ENCODE measurements at regions not wholly inside any gene's neighbourhood (a gene's known extent, or its start where the extent isn't known, plus 50 kb on each side); places are given as distances from the start of the nearest gene placed in this dataset.

GRCh38 chr19:56994251-56995017 is 125.4 kb upstream of the USP29 start:
- H3K27ac ChIP-seq (replicated peaks): no peak overlapping the region
- TF ChIP-seq, protein P1, sequence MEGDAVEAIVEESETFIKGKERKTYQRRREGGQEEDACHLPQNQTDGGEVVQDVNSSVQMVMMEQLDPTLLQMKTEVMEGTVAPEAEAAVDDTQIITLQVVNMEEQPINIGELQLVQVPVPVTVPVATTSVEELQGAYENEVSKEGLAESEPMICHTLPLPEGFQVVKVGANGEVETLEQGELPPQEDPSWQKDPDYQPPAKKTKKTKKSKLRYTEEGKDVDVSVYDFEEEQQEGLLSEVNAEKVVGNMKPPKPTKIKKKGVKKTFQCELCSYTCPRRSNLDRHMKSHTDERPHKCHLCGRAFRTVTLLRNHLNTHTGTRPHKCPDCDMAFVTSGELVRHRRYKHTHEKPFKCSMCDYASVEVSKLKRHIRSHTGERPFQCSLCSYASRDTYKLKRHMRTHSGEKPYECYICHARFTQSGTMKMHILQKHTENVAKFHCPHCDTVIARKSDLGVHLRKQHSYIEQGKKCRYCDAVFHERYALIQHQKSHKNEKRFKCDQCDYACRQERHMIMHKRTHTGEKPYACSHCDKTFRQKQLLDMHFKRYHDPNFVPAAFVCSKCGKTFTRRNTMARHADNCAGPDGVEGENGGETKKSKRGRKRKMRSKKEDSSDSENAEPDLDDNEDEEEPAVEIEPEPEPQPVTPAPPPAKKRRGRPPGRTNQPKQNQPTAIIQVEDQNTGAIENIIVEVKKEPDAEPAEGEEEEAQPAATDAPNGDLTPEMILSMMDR (IDR thresholded peaks at IDR 0.05; ENCODE audit: insufficient read depth, low read length): no peak
- TF ChIP-seq REST (IDR thresholded peaks at IDR 0.05; ENCODE audit: insufficient replicate concordance, low read depth) (no peak), GABPA (IDR thresholded peaks at IDR 0.05; ENCODE audit: low read depth) (no peak), SPI1 (IDR thresholded peaks at IDR 0.05; ENCODE audit: borderline replicate concordance, low read depth) (no peak), POLR2AphosphoS5 (IDR thresholded peaks at IDR 0.05; ENCODE audit: low read depth) (no peak)
- no peak for DNase-seq (ENCODE audit: low read depth in 1 of 2, low spot score in 1 of 2)
- H3K4me3 ChIP-seq (replicated peaks; ENCODE audit: insufficient read depth, low read length): no peak overlapping the region
- no peaks in the 10 kb centered on the region for H3K27me3 ChIP-seq (ENCODE audit: insufficient read depth, poor library complexity, severe bottlenecking)

DNA sequence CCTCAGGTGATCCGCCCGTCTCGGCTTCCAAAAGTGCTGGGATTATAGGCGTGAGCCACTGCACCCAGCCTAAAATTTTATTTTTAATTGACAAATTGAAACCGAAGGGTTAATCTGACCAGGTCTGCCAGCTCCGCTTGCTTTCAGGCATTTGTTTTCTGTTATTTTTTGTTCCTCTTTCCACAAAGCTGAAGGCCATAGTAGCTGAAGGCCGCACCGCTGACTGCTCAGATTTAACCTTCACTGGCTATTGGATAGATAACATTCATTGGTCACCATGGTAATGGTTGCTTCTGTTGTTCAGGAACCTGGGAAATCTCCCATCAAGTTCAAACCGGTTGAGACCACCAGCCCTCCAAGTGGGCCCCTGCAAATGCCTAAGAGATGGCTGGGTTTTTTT is 124.5 kb upstream of the USP29 start:
- DNase-seq (ENCODE audit: low read depth in 1 of 2, low spot score in 1 of 2): no peak
- H3K4me3 ChIP-seq (replicated peaks; ENCODE audit: insufficient read depth, low read length): no peak overlapping the region
- TF ChIP-seq SPI1 (IDR thresholded peaks at IDR 0.05; ENCODE audit: borderline replicate concordance, low read depth): no peak
- no peak for TF ChIP-seq GABPA (IDR thresholded peaks at IDR 0.05; ENCODE audit: low read depth)
- no peak for TF ChIP-seq POLR2AphosphoS5 (IDR thresholded peaks at IDR 0.05; ENCODE audit: low read depth)
- no peak for TF ChIP-seq REST (IDR thresholded peaks at IDR 0.05; ENCODE audit: insufficient replicate concordance, low read depth)
- TF ChIP-seq, protein P1 (IDR thresholded peaks at IDR 0.05; ENCODE audit: insufficient read depth, low read length): no peak
- H3K27ac ChIP-seq (replicated peaks): no peak overlapping the region
- no peaks in the 10 kb centered on the region for H3K27me3 ChIP-seq (ENCODE audit: insufficient read depth, poor library complexity, severe bottlenecking)

DNA sequence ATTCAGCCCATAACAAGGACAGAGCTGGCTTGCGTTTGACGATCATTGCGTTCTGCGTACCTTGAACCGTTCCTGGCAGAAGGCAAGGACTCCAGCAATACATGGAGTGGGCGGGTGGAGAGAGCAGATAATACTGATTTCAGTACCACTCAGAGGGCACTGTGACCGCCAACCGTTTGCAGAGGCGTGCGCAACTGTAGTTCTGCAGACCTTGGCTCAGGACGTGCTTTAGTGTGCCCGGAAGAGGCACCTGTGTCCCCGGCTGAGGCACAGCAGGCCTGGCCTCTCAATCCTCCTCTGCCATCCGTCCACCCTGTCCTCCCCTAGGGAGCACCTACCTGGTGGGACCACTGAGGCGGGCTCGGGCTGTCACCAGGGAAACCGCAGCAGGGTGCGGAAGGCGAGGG is 117.6 kb upstream of the USP29 start:
- Histone ChIP-seq H3K4me3 (replicated peaks; ENCODE audit: insufficient read depth, low read length) (no peak overlapping the region), H3K27me3 (ENCODE audit: insufficient read depth, poor library complexity, severe bottlenecking) (no peaks in the 10 kb centered on the region), H3K27ac (replicated peaks) (no peak overlapping the region)
- TF ChIP-seq SPI1 (IDR thresholded peaks at IDR 0.05; ENCODE audit: borderline replicate concordance, low read depth) (no peak), POLR2AphosphoS5 (IDR thresholded peaks at IDR 0.05; ENCODE audit: low read depth) (no peak), GABPA (IDR thresholded peaks at IDR 0.05; ENCODE audit: low read depth) (no peak), REST (IDR thresholded peaks at IDR 0.05; ENCODE audit: insufficient replicate concordance, low read depth) (no peak)
- TF ChIP-seq, protein P1 (IDR thresholded peaks at IDR 0.05; ENCODE audit: insufficient read depth, low read length): no peak
- DNase-seq (ENCODE audit: low read depth in 1 of 2, low spot score in 1 of 2): no peak
